Endodermal cell (in vitro differentiated cells): ENCODE measurements at regions not wholly inside any gene's neighbourhood (a gene's known extent, or its start where the extent isn't known, plus 50 kb on each side); places are given as distances from the start of the nearest gene placed in this dataset.

Experiments used
- DNase-seq: peaks from one replicate; pipeline ENCODE4 v3.0.0-alpha.2; 2017
- H3K27ac ChIP-seq: 2 replicates; pipeline ENCODE4 v1.5.1; 2013; ENCODE audit warnings: mild to moderate bottlenecking, low read depth, low read length, moderate library complexity
- H3K27me3 ChIP-seq: 2 replicates; pipeline ENCODE4 v1.6.1; 2013; ENCODE audit warnings: mild to moderate bottlenecking, low read length, moderate library complexity; ENCODE audit not compliant: insufficient read depth, control insufficient read depth, poor library complexity, severe bottlenecking
- H3K36me3 ChIP-seq: 2 replicates; pipeline ENCODE4 v1.7.0; 2013; ENCODE audit warnings: mild to moderate bottlenecking, low read length, moderate library complexity; ENCODE audit not compliant: control insufficient read depth, insufficient read depth
- H3K4me1 ChIP-seq: one replicate; pipeline ENCODE4 v1.7.0; 2013; ENCODE audit warnings: low read length; ENCODE audit not compliant: control insufficient read depth, insufficient read depth
- H3K4me3 ChIP-seq: 2 replicates; pipeline ENCODE4 v1.5.1; 2013; ENCODE audit warnings: mild to moderate bottlenecking, low read length, moderate library complexity
- H3K9ac ChIP-seq: 2 replicates; pipeline ENCODE4 v1.6.1; 2013; ENCODE audit warnings: mild to moderate bottlenecking, low read length, moderate library complexity; ENCODE audit not compliant: poor library complexity, severe bottlenecking; ENCODE audit errors: extremely low read depth
- H3K9me3 ChIP-seq: 2 replicates; pipeline ENCODE4 v1.6.1; 2013; ENCODE audit warnings: mild to moderate bottlenecking, low read length, moderate library complexity; ENCODE audit not compliant: control insufficient read depth
- H3K27ac Mint-ChIP-seq: 2 replicates; pipeline ENCODE4 v1.8.0; 2020; ENCODE audit warnings: mixed read lengths
- H3K27me3 Mint-ChIP-seq: 2 replicates; pipeline ENCODE4 v1.8.0; 2021; ENCODE audit warnings: mild to moderate bottlenecking, mixed read lengths; ENCODE audit not compliant: insufficient read depth
- H3K36me3 Mint-ChIP-seq: 2 replicates; pipeline ENCODE4 v1.8.0; 2020; ENCODE audit warnings: low read depth, mixed read lengths
- H3K4me1 Mint-ChIP-seq: 2 replicates; pipeline ENCODE4 v1.8.0; 2020; ENCODE audit warnings: mixed read lengths
- H3K4me3 Mint-ChIP-seq: 2 replicates; pipeline ENCODE4 v1.8.0; 2020; ENCODE audit warnings: mild to moderate bottlenecking, moderate library complexity, mixed read lengths
- H3K9me3 Mint-ChIP-seq: 2 replicates; pipeline ENCODE4 v1.8.0; 2020; ENCODE audit warnings: mild to moderate bottlenecking, mixed read lengths
- CTCF ChIP-seq: fragments of 200-600 bp; sonication (generic); conservative IDR thresholded peaks from 2 replicates; pipeline ENCODE4 v1.5.0; 2021; ENCODE audit warnings: antibody characterized with exemption, mild to moderate bottlenecking
- whole genome bisulfite sequencing, 2 experiments: methylation state at CpG; one replicate each; pipeline versions ENCODE4 v1.1.5 to v1.1.7; 2013; ENCODE audit warnings: missing lambda C conversion rate in 2 of 2, mixed read lengths in 1 of 2; ENCODE audit not compliant: insufficient coverage in 1 of 2, insufficient read length in 1 of 2; 5-methylcytosine and 5-hydroxymethylcytosine counted together

- 92 to 94% methylated on average over 3 to 4 of the region's 4 CpGs for WGBS, 2 experiments
- no peak overlapping the region for H3K27ac ChIP-seq
- H3K9me3 Mint-ChIP-seq: no peaks in the 10 kb centered on the region
These were observed 50.8 kb upstream of the ZMIZ1 start for GRCh38 chr10:79017882-79018520.

GRCh38 chr10:79018521-79019011 is 50.2 kb upstream of the ZMIZ1 start:
- Histone ChIP-seq H3K9me3 (peaks cover 3% of the 10 kb centered on the region), H3K9ac (no peak overlapping the region), H3K4me3 (no peak overlapping the region), H3K27me3 (no peaks in the 10 kb centered on the region), H3K27ac (no peak overlapping the region), H3K4me1 (peaks cover 12% of the 10 kb centered on the region), H3K36me3 (no peaks in the 10 kb centered on the region)
- Mint-ChIP-seq H3K27ac (no peak overlapping the region), H3K9me3 (no peaks in the 10 kb centered on the region), H3K27me3 (no peaks in the 10 kb centered on the region), H3K4me1 (peaks cover 27% of the 10 kb centered on the region), H3K36me3 (no peaks in the 10 kb centered on the region), H3K4me3 (no peak overlapping the region)
- WGBS, 2 experiments: 95 to 100% methylated on average over 1 to 5 of the region's 5 CpGs
- peak; percentile 41 for DNase-seq
- no peak for TF ChIP-seq CTCF

More at GRCh38 chr10:79017882-79018520, 50.8 kb upstream of the ZMIZ1 start:
- no peaks in the 10 kb centered on the region for H3K36me3 Mint-ChIP-seq
- no peak overlapping the region for H3K27ac Mint-ChIP-seq
- no peak overlapping the region for H3K4me3 ChIP-seq
- TF ChIP-seq CTCF: no peak
- no peak overlapping the region for H3K4me3 Mint-ChIP-seq
- H3K36me3 ChIP-seq: no peaks in the 10 kb centered on the region
- no peaks in the 10 kb centered on the region for H3K27me3 Mint-ChIP-seq
- H3K27me3 ChIP-seq: no peaks in the 10 kb centered on the region
- H3K4me1 ChIP-seq: peaks cover 12% of the 10 kb centered on the region
- H3K9me3 ChIP-seq: peaks cover 3% of the 10 kb centered on the region
- peaks cover 27% of the 10 kb centered on the region for H3K4me1 Mint-ChIP-seq
- DNase-seq: no peak
- no peak overlapping the region for H3K9ac ChIP-seq
